ENCODE measurements at regions not wholly inside any gene's neighbourhood (a gene's known extent, or its start where the extent isn't known, plus 50 kb on each side); places are given as distances from the start of the nearest gene placed in this dataset.

GRCh38 chr5:128784726-128785125 is 180.6 kb upstream of the SLC27A6 start:
- 92 to 94% methylated on average over 1 of the region's 1 CpG for WGBS, 2 donors
- Histone ChIP-seq H3K9me3 (no peaks in the 10 kb centered on the region), H3K27me3 (no peaks in the 10 kb centered on the region), H3K4me3 (no peak overlapping the region), H3K36me3 (no peaks in the 10 kb centered on the region), H3K4me1 (peaks cover 0 to 13% (median 3%) of the 10 kb centered on the region in 3 donors), H3K27ac (no peak overlapping the region)
- intact Hi-C loops (cut with DNase I): no loop called here
- no peak for DNase-seq
- no peak for TF ChIP-seq CTCF (IDR thresholded peaks at IDR 0.05)
- no peak for TF ChIP-seq POLR2A (IDR thresholded peaks at IDR 0.05)

- H3K27me3 ChIP-seq: no peaks in the 10 kb centered on the region
- no peak for DNase-seq
- H3K27ac ChIP-seq: no peak overlapping the region
- no peaks in the 10 kb centered on the region for H3K4me1 ChIP-seq
- no peaks in the 10 kb centered on the region for H3K9me3 ChIP-seq
- no peak overlapping the region for H3K4me3 ChIP-seq
- H3K36me3 ChIP-seq: no peaks in the 10 kb centered on the region
- TF ChIP-seq POLR2A (IDR thresholded peaks at IDR 0.05): no peak
- no peak for TF ChIP-seq CTCF (IDR thresholded peaks at IDR 0.05)
- intact Hi-C loops (cut with DNase I): no loop called here
- WGBS, 2 donors: 82 to 100% methylated on average over 1 of the region's 1 CpG
Measured at GRCh38 chr5:128791312-128791711, 174.0 kb upstream of the SLC27A6 start.

GRCh38 chr5:128796506-128796905 is 168.8 kb upstream of the SLC27A6 start:
- TF ChIP-seq CTCF (IDR thresholded peaks at IDR 0.05): no peak
- no peak for TF ChIP-seq POLR2A (IDR thresholded peaks at IDR 0.05)
- no peak for DNase-seq
- Histone ChIP-seq H3K27ac (no peak overlapping the region), H3K9me3 (no peaks in the 10 kb centered on the region), H3K4me1 (no peaks in the 10 kb centered on the region), H3K4me3 (no peak overlapping the region), H3K27me3 (no peaks in the 10 kb centered on the region), H3K36me3 (no peaks in the 10 kb centered on the region)
- WGBS, 2 donors: 76 to 82% methylated on average over 4 of the region's 4 CpGs
- intact Hi-C loops (cut with DNase I): no loop called here

- intact Hi-C loops (cut with DNase I): no loop called here
- H3K9me3 ChIP-seq: no peaks in the 10 kb centered on the region
- DNase-seq: no peak
- TF ChIP-seq POLR2A (IDR thresholded peaks at IDR 0.05) (no peak), CTCF (IDR thresholded peaks at IDR 0.05) (no peak)
- H3K4me3 ChIP-seq: no peak overlapping the region
- H3K27me3 ChIP-seq: no peaks in the 10 kb centered on the region
- no peak overlapping the region for H3K27ac ChIP-seq
- H3K4me1 ChIP-seq: no peaks in the 10 kb centered on the region
- H3K36me3 ChIP-seq: no peaks in the 10 kb centered on the region
Measured at GRCh38 chr5:128798871-128799270, 166.4 kb upstream of the SLC27A6 start.

GRCh38 chr5:128799945-128800344 is 165.3 kb upstream of the SLC27A6 start:
- TF ChIP-seq POLR2A (IDR thresholded peaks at IDR 0.05): no peak
- no peak for TF ChIP-seq CTCF (IDR thresholded peaks at IDR 0.05)
- Histone ChIP-seq H3K4me1 (no peaks in the 10 kb centered on the region), H3K9me3 (no peaks in the 10 kb centered on the region), H3K4me3 (no peak overlapping the region), H3K36me3 (no peaks in the 10 kb centered on the region), H3K27ac (no peak overlapping the region), H3K27me3 (no peaks in the 10 kb centered on the region)
- WGBS, 2 donors: 55 to 72% methylated on average over 2 to 3 of the region's 4 CpGs
- DNase-seq: no peak
- intact Hi-C loops (cut with DNase I): no loop called here

Measured in esophagus squamous epithelium (tissue), 5 donors.